Aorta (tissue), 5 donors: ENCODE measurements at regions not wholly inside any gene's neighbourhood (a gene's known extent, or its start where the extent isn't known, plus 50 kb on each side); places are given as distances from the start of the nearest gene placed in this dataset.
"Not testable (repeated sequence)": the region's sequence is repeated elsewhere in the genome, so short reads cannot be mapped to it uniquely, and the experiment has no call there.

Experiments
- ATAC-seq: fragments of 200-7000 bp; cut with Tn5 transposase; one replicate; pipeline ENCODE4 v1.9.1; 2022; ENCODE audit warnings: moderate library complexity; ENCODE audit not compliant: low FRiP score
- DNase-seq, 2 donors: peaks; one replicate each; pipeline ENCODE4 v3.0.0-alpha.2; 2020
- H3K27ac ChIP-seq, 2 donors: one replicate each; pipeline ENCODE4 v1.5.1; 2013; ENCODE audit warnings: low read length in 2 of 2, mild to moderate bottlenecking in 2 of 2, moderate library complexity in 2 of 2, control low read depth in 1 of 2, inconsistent platforms in 1 of 2, low read depth in 1 of 2
- H3K27me3 ChIP-seq, 2 donors: one replicate each; pipeline ENCODE4 v1.6.1; 2013; ENCODE audit warnings: control low read depth in 1 of 2, low read length in 1 of 2, mild to moderate bottlenecking in 1 of 2, moderate library complexity in 1 of 2; ENCODE audit not compliant: insufficient read depth in 2 of 2, control insufficient read depth in 1 of 2
- H3K36me3 ChIP-seq, 2 donors: one replicate each; pipeline ENCODE4 v1.6.1; 2013; ENCODE audit warnings: control low read depth in 1 of 2, low read length in 1 of 2, mild to moderate bottlenecking in 1 of 2; ENCODE audit not compliant: insufficient read depth in 2 of 2, control insufficient read depth in 1 of 2
- H3K4me1 ChIP-seq, 2 donors: one replicate each; pipeline ENCODE4 v1.6.1; 2013; ENCODE audit warnings: low read length in 2 of 2, control low read depth in 1 of 2, mild to moderate bottlenecking in 1 of 2, moderate library complexity in 1 of 2; ENCODE audit not compliant: insufficient read depth in 2 of 2, control insufficient read depth in 1 of 2
- H3K4me3 ChIP-seq, 2 donors: one replicate each; pipeline ENCODE4 v1.5.1; 2013; ENCODE audit warnings: low read length in 2 of 2, control low read depth in 1 of 2, mild to moderate bottlenecking in 1 of 2
- H3K9me3 ChIP-seq: one replicate; pipeline ENCODE4 v1.6.1; 2013; ENCODE audit warnings: mild to moderate bottlenecking, low read length; ENCODE audit not compliant: control insufficient read depth
- WGBS, 2 donors: extraction: QIAGEN DNeasy Blood & Tissue Kit; methylation state at CpG; one replicate each; pipeline ENCODE4 v1.1.7; 2013; 5-methylcytosine and 5-hydroxymethylcytosine counted together
- intact Hi-C, 2 donors: fragments of 100-400 bp; cut with DNase I; formaldehyde crosslinking; loops; one replicate each; pipeline versions ENCODE4 v1.14.2 to v1.15.0; 2022
- donor health status: healthy with polysubstance abuse.
- donor health status: Bipolar disorder and iron deficiency.
- donor health status: DM: no; HTN: no; CAD: no.
- donor health status: DM: no; HTN: no; CAD: no.
- donor health status: DM: yes; HTN: yes; CAD: no.

DNA sequence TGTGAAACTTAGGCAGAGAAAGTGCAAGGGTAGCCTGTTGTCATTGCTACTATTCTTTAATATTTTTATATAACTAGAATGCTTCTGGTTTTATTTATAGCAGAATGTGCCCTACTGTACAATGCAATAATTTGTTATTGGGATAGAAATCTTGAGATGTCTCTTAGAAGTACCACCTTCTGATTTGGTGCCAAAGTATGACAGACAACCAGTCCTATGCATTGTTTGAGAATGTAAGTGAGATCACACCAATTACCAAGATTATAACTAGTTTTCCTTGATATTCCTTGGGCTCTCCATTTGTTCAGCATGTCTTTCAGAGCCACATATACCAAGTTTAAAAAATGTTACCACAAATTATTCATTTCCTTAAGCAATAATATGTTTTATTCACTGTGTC is 399.7 kb downstream of the CPS1 start:
- Histone ChIP-seq H3K4me3 (no peak overlapping the region), H3K36me3 (no peaks in the 10 kb centered on the region), H3K27ac (no peak overlapping the region), H3K9me3 (no peaks in the 10 kb centered on the region), H3K27me3 (no peaks in the 10 kb centered on the region), H3K4me1 (no peaks in the 10 kb centered on the region)
- ATAC-seq (no peak), DNase-seq (no peak)
- intact Hi-C loops, result no loop called here

DNA sequence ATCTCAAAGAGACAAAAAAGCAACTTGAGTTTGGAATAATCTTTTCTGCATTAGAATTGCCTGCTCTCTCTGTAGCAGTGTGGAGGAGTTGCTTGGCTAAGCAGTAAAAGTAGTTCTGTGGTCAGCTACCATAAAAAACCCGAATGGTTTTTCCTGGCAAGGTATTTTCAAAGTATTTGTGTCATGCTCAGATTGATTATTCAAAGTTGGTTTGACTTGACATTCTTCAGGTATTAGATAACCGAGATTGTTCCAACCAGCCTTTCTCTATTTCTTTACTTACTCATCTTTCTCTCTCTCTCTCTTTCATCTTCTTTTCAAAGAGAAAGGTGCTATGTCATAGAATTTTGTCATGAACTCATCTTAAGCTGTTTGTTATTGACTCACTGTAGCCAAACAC is 404.9 kb downstream of the CPS1 start:
- 19 to 23% methylated on average over 2 of the region's 2 CpGs for WGBS, 2 donors
- Histone ChIP-seq H3K36me3 (no peaks in the 10 kb centered on the region), H3K4me1 (no peaks in the 10 kb centered on the region), H3K4me3 (no peak overlapping the region), H3K27me3 (no peaks in the 10 kb centered on the region), H3K9me3 (no peaks in the 10 kb centered on the region), H3K27ac (no peak overlapping the region)
- no peak for ATAC-seq
- DNase-seq, result no peak
- intact Hi-C loops, result no loop called here

DNA sequence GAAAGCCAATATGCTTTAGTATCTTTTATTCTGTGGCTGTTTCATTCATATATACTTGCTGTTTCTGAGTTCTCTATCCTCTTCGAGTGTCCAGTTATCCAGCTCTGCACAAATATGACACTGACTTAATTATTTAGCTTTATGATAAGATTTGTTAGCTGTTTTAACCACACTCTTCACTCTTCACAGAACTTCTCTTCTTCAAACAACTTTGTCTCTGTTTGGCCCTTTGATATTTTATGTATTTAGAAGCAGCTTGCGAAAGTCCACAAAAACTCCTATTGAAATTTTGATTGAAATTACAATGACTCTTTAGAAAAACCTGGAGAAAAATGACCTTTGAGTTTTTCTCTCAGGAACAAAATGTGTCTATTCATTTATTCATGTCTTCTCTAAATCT is 407.0 kb downstream of the CPS1 start:
- no peak overlapping the region for H3K4me3 ChIP-seq
- WGBS, 2 donors, result 84 to 86% methylated on average over 2 of the region's 2 CpGs
- no peaks in the 10 kb centered on the region for H3K27me3 ChIP-seq
- no peak for DNase-seq
- no peaks in the 10 kb centered on the region for H3K36me3 ChIP-seq
- H3K9me3 ChIP-seq, result no peaks in the 10 kb centered on the region
- no peak overlapping the region for H3K27ac ChIP-seq
- ATAC-seq, result no peak
- intact Hi-C loops, result no loop called here
- no peaks in the 10 kb centered on the region for H3K4me1 ChIP-seq

DNA sequence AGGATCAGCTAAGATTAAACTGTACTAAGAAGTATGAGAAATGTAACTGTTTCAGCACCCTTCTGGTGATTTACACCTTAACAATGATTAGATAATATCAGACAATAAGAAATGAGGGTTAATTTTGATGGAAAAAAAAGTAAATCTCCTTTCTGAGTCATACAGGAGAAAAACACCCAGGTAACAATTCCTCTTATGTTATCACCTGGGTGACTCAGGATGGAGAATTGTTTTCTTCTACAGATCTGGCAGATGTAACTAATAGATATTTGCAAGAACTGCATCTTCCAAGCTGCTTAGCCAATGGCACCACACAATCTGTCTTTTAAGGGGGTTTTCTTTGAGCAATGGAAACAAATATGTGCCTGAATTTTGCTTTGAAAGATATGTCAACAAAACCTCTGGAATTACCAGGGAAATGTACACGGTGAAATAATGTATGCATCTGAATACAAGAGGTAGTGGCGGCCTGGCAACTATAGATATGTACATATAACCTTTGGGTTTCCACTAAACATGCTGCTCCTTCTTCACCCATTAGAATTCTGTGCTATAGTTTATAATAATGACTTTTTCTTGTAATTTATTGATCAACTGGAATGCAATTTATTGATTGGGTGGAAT is 407.9 kb downstream of the CPS1 start:
- no peaks in the 10 kb centered on the region for H3K27me3 ChIP-seq
- no peak overlapping the region for H3K4me3 ChIP-seq
- WGBS, 2 donors, result 83 to 85% methylated on average over 2 of the region's 2 CpGs
- ATAC-seq (no peak), DNase-seq (no peak)
- no peaks in the 10 kb centered on the region for H3K36me3 ChIP-seq
- no peaks in the 10 kb centered on the region for H3K4me1 ChIP-seq
- no peaks in the 10 kb centered on the region for H3K9me3 ChIP-seq
- intact Hi-C loops, result no loop called here
- no peak overlapping the region for H3K27ac ChIP-seq

DNA sequence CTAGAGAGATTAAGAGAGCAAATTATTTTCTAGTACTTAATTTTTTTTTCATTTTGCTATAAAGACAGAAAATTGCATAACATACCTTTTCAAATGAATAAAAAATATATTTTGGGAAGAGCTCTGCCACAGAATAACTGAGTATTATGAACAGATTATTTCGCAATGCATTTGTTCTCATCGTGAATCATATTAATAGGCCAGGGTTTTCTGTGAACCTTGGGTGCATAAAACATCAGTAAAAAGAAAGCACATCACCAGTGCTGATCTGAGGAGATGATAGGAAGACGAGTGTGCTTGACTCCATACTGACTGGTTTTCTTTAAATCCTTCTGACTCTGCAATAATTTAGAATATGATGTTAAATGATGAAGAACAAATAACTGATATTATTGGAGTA is 409.1 kb downstream of the CPS1 start:
- no peaks in the 10 kb centered on the region for H3K4me1 ChIP-seq
- no peak for DNase-seq
- 74 to 75% methylated on average over 3 of the region's 3 CpGs for WGBS, 2 donors
- ATAC-seq, result no peak
- H3K36me3 ChIP-seq, result no peaks in the 10 kb centered on the region
- no peaks in the 10 kb centered on the region for H3K9me3 ChIP-seq
- intact Hi-C loops, result no loop called here
- H3K27ac ChIP-seq, result no peak overlapping the region
- no peaks in the 10 kb centered on the region for H3K27me3 ChIP-seq
- no peak overlapping the region for H3K4me3 ChIP-seq

DNA sequence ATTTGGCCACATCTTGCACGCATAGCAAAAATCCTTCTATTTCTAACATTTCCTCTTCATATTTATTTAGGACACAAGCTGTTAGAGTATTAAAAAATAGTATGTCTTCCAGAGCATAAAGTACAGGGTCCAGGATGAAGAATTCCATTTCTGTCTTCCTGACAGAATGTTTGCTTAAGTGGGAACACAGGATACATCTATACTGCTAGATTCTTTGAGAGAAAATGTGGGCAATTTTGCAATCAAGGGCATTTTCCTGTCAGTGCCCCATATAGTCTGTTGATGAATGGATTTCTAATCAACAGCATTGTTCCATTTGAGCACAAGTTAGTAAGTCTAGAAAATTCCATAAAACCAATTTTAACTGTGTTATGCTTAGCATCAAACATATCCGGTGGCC is 409.9 kb downstream of the CPS1 start:
- no peak for ATAC-seq
- H3K27ac ChIP-seq, result no peak overlapping the region
- H3K36me3 ChIP-seq, result no peaks in the 10 kb centered on the region
- H3K4me1 ChIP-seq, result no peaks in the 10 kb centered on the region
- H3K27me3 ChIP-seq, result no peaks in the 10 kb centered on the region
- no peak for DNase-seq
- intact Hi-C loops, result no loop called here
- no peak overlapping the region for H3K4me3 ChIP-seq
- 47% methylated on average over 2 of the region's 2 CpGs for WGBS, 2 donors
- H3K9me3 ChIP-seq, result no peaks in the 10 kb centered on the region

DNA sequence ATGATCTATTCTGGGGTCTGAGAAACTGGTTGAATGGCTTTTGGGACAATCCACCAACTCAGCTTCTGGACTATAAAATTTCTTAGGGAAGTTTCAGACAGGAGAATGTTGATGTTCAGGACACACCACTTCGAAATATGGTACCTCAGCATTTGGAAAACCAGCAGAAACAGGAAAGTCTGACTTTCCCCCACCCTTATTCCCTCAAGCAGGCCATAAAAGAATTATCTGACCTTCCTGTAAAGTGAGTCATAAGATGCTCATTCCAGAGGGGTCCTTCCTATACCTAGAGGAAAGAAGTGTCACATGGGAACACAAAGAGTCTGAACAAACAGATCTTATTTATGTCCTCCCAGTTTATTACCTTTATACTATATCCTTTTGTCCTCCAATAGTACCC is 415.0 kb downstream of the CPS1 start:
- WGBS, 2 donors, result 70 to 79% methylated on average over 1 of the region's 1 CpG
- Histone ChIP-seq H3K9me3 (no peaks in the 10 kb centered on the region), H3K4me1 (no peaks in the 10 kb centered on the region), H3K36me3 (no peaks in the 10 kb centered on the region), H3K27ac (no peak overlapping the region), H3K27me3 (no peaks in the 10 kb centered on the region), H3K4me3 (no peak overlapping the region)
- intact Hi-C loops, result no loop called here
- DNase-seq (no peak), ATAC-seq (no peak)

DNA sequence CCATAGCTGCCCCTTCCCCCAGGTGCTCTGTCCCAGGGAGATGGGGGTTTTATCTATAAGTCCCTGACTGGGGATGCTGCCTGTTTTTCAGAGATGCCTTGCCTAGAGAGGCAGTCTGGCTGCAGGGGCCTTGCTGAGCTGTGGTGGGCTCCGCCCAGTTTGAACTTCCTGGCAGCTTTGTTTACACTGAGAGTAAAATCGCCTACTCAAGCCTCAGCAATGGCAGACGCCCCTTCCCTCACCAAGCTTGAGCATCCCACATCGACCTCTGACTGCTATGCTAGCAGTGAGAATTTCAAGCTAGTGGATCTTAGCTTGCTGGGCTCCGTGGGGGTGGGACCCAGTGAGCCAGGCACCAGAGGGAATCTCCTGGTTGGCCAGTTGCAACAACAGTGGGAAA is 430.4 kb downstream of the CPS1 start:
- ATAC-seq, intact Hi-C loops, H3K27ac ChIP-seq, H3K36me3 ChIP-seq, H3K4me3 ChIP-seq, H3K9me3 ChIP-seq, H3K27me3 ChIP-seq, H3K4me1 ChIP-seq: not testable (repeated sequence)
- WGBS, 2 donors, result 80 to 83% methylated on average over 5 of the region's 5 CpGs
- peak in 1 of 2 donors; percentile 21 for DNase-seq

DNA sequence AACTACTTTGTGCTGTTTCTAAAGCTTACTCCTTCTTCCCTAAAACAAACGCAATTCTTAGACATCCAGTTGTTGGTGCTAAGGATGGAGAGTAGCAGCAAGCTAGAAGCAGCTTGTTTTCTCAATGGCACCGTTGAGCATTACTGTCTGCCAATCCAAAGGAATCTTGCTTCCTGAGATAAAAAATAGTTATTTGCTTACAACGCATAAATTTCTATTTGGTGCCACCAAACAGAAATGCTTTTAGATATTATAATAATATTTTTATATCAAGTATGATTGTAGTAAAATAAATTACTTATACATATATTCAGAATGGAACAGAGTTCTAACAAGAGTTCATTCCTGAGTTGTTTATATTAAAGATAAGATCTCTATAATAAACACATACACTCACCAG is 434.7 kb downstream of the CPS1 start:
- no peak overlapping the region for H3K27ac ChIP-seq
- no peaks in the 10 kb centered on the region for H3K36me3 ChIP-seq
- H3K4me1 ChIP-seq, result peaks cover 0 to 1% of the 10 kb centered on the region in 2 donors
- no peak overlapping the region for H3K4me3 ChIP-seq
- DNase-seq (no peak), ATAC-seq (no peak)
- intact Hi-C loops, result loop anchor here in 1 of 2 donors (10.0 kb wide), 1 partner anchor 136 kb away; no protein-coding TSS in a partner anchor
- no peaks in the 10 kb centered on the region for H3K9me3 ChIP-seq
- 4 to 6% methylated on average over 3 of the region's 3 CpGs for WGBS, 2 donors
- H3K27me3 ChIP-seq, result no peaks in the 10 kb centered on the region
